HUES64 (cell line): ENCODE measurements at regions not wholly inside any gene's neighbourhood (a gene's known extent, or its start where the extent isn't known, plus 50 kb on each side); places are given as distances from the start of the nearest gene placed in this dataset.

Experiments used
- H3K27ac ChIP-seq: 2 replicates; pipeline ENCODE4 v1.7.0; 2013; ENCODE audit warnings: low read depth, low read length, inconsistent platforms
- H3K27me3 ChIP-seq: 2 replicates; pipeline ENCODE4 v1.6.1; 2013; ENCODE audit warnings: mild to moderate bottlenecking, low read length; ENCODE audit not compliant: insufficient read depth
- H3K36me3 ChIP-seq: 2 replicates; pipeline ENCODE4 v1.6.1; 2013; ENCODE audit warnings: mild to moderate bottlenecking, low read length; ENCODE audit not compliant: insufficient read depth
- H3K4me1 ChIP-seq: 2 replicates; pipeline ENCODE4 v1.6.1; 2013; ENCODE audit warnings: mild to moderate bottlenecking, low read length, moderate library complexity; ENCODE audit not compliant: insufficient read depth
- H3K4me3 ChIP-seq: 2 replicates; pipeline ENCODE4 v1.5.1; 2013; ENCODE audit warnings: mild to moderate bottlenecking, low read length, moderate library complexity
- H3K9ac ChIP-seq: 2 replicates; pipeline ENCODE4 v1.6.1; 2013; ENCODE audit warnings: mild to moderate bottlenecking, low read depth, low read length
- H3K9me3 ChIP-seq: 2 replicates; pipeline ENCODE4 v1.6.1; 2013; ENCODE audit warnings: low read depth, low read length; ENCODE audit not compliant: insufficient read depth
- WGBS: fragments of 150-250, 120-280 bp; methylation state at CpG from one replicate; pipeline ENCODE4 v1.1.7; 2013; ENCODE audit warnings: missing lambda C conversion rate; 5-methylcytosine and 5-hydroxymethylcytosine counted together

DNA sequence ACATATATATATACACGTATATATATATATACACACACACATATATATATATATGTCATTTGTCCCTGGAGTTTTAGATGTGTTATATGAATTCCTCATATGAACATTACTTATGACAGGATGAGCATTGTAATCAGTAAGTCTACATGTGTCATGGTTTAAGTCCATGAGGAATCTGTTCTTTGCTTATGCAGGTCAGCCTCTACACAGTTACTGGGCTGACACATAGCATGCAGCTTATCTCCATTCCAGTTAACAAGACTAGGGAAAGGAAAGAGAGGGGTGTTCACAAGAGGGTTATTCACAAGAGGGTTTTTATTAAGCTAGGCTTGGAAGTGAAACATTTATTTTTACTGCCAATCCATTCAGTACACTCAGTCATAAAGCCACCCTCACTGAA, 226.7 kb downstream of the SNX13 start:
- Histone ChIP-seq H3K36me3 (no peaks in the 10 kb centered on the region), H3K4me3 (no peak overlapping the region), H3K27ac (no peak overlapping the region), H3K9ac (no peak overlapping the region), H3K27me3 (no peaks in the 10 kb centered on the region), H3K4me1 (peaks cover 22% of the 10 kb centered on the region), H3K9me3 (no peaks in the 10 kb centered on the region)
- WGBS = no CpG with 5 or more reads among the region's 1 CpG

DNA sequence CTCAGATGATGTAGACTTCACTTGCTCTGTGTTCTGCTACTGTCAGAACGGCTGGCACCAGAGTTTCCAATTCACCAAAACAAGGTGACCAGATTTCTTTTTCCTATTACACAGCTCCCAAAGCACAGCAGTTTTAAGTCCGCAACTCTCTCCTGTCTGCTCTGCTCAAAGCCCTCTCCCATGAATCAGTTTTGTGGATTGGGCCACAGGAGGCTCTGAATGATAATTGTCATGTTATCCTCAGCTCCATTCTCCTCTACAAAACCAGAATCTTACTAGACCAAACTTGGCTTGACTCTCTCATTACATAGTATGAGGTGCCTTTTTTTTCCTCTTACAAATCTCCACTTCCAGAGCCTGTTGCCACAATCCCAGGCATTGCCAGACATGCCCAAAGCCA, 223.5 kb downstream of the SNX13 start:
- Histone ChIP-seq H3K4me3 (no peak overlapping the region), H3K27ac (no peak overlapping the region; the same call in 1 of the 2 replicates), H3K27me3 (no peaks in the 10 kb centered on the region), H3K9me3 (no peaks in the 10 kb centered on the region), H3K9ac (no peak overlapping the region), H3K4me1 (peaks cover 13% of the 10 kb centered on the region), H3K36me3 (no peaks in the 10 kb centered on the region)
- 80% methylated on average over 1 of the region's 2 CpGs for WGBS

DNA sequence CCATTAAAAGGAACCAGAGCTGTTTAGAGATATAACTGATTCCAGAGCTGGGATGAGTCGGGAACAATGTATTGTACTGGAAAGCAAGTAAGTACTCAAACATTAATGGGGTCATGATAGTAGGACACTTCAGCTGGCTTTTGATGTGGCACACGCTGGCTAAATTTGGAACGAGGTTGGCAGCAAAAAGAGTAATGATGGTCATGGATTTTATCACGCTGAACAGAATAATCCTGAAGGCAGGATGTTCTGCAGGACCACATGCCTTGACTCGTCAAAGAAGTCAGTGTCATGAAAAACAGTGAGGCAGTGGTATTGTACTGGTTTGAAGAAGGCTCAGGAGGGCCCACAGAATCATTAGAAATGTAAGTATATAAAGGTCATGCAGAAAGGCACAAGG, 220.3 kb downstream of the SNX13 start:
- Histone ChIP-seq H3K36me3 (no peaks in the 10 kb centered on the region), H3K9ac (no peak overlapping the region), H3K4me3 (no peak overlapping the region), H3K27me3 (no peaks in the 10 kb centered on the region), H3K9me3 (no peaks in the 10 kb centered on the region), H3K4me1 (peaks cover 13% of the 10 kb centered on the region), H3K27ac (no peak overlapping the region)
- 93% methylated on average over 5 of the region's 5 CpGs for WGBS

DNA sequence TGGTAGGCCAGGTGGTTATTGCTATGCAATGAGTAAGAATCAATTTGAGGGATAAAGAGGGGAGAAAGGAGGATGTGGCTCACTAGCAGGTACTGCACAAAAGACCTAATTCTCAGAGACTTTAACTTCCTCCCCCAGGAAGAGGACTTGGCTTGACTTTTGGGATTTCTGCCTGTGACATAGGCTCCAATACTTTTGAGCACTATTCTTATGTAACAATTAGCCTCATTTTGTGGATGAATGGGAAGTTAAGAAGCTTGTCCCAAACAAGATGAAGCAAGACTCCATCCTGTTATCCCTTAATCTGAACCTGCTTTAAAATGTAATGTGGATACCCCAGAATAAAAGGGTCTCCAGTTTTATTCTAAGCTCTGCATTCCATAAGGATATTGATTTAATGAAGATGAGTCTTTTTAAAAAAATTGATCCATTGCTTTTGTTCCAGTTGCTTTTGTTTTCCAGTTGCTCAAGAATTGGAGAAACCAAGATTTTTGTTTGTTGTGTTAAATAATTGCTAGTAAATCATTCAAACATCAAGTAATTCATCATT, 218.5 kb downstream of the SNX13 start:
- Histone ChIP-seq H3K27ac (no peak overlapping the region), H3K4me3 (no peak overlapping the region), H3K27me3 (no peaks in the 10 kb centered on the region), H3K4me1 (peaks cover 5% of the 10 kb centered on the region), H3K36me3 (no peaks in the 10 kb centered on the region), H3K9me3 (no peaks in the 10 kb centered on the region), H3K9ac (no peak overlapping the region)

DNA sequence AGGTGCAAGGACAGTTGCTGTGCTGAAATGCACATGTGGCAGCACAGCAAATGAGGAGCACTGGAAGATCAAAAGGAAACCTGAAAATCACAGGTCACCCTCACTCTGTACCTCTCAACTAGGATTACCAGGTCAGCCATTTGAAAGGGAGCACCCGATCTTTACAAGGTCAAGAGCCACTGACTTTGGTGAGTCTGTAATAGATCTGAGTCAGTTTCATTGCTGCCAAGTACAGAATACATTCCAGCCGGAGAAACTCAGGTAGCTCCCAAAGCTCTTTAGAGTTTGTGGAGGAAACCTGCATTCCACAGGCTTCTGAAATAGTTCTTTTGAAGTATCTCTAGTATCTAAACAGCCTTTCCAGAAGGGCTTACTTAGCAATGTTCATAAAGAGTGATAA, 217.5 kb downstream of the SNX13 start:
- Histone ChIP-seq H3K9ac (no peak overlapping the region), H3K27me3 (no peaks in the 10 kb centered on the region), H3K4me1 (no peaks in the 10 kb centered on the region), H3K36me3 (no peaks in the 10 kb centered on the region), H3K27ac (no peak overlapping the region), H3K4me3 (no peak overlapping the region), H3K9me3 (no peaks in the 10 kb centered on the region)
- 98% methylated on average over 2 of the region's 2 CpGs for WGBS

DNA sequence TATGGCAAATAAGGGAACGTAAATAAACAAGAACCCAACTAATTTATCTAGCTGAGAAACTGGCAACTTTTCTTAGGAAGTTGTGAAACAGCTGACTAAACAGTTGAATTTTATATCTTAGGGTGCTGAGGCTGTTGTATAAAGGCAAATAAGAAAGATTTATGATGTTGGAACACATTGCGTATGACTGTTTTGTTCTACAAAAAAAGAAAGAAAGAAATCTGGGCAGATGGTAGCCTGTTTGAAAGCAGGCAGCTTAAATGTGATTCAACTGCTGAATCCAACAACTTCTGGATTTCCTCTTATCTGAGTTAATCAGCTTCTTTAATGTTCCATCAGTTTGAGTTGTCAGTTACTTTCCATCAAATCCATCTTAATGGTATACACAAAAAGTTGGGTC, 214.5 kb downstream of the SNX13 start:
- Histone ChIP-seq H3K9me3 (no peaks in the 10 kb centered on the region), H3K4me1 (no peaks in the 10 kb centered on the region), H3K27ac (no peak overlapping the region), H3K9ac (no peak overlapping the region), H3K4me3 (no peak overlapping the region), H3K36me3 (no peaks in the 10 kb centered on the region), H3K27me3 (no peaks in the 10 kb centered on the region)
- WGBS = 96% methylated on average over 1 of the region's 2 CpGs

DNA sequence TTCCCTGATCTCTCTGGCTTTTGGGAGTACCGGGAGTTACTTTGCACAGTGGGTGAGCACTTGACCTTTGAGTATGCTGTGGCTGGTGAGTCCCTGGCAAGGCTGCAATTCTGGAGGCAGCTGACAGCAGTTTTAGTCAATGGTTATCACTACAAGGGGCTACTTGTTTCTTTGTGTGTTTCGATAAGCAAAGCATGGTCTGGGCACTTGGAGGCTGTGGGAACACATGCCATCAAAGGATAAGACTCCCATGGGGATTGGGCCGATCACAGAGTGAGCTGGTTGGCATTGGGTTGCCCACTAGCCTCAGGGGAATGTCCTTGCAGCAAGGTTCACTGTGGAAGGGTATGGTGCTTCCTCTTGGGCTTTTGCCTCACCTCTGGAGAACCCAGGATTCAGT, 208.2 kb downstream of the SNX13 start:
- H3K9ac ChIP-seq = no peak overlapping the region
- no peaks in the 10 kb centered on the region for H3K36me3 ChIP-seq
- WGBS = 91% methylated on average over 3 of the region's 3 CpGs
- H3K4me1 ChIP-seq = no peaks in the 10 kb centered on the region
- no peak overlapping the region for H3K27ac ChIP-seq
- H3K4me3 ChIP-seq = no peak overlapping the region
- no peaks in the 10 kb centered on the region for H3K27me3 ChIP-seq
- H3K9me3 ChIP-seq = peaks cover 23% of the 10 kb centered on the region
